Endothelial cell of umbilical vein (primary cell): ENCODE measurements at regions not wholly inside any gene's neighbourhood (a gene's known extent, or its start where the extent isn't known, plus 50 kb on each side); places are given as distances from the start of the nearest gene placed in this dataset.

Source experiments
- GATA2 ChIP-seq: IDR thresholded peaks from 2 replicates; pipeline ENCODE4 v1.7.0; 2011; ENCODE audit warnings: low read depth, mild to moderate bottlenecking, moderate library complexity, mixed read lengths, low read length; ENCODE audit not compliant: insufficient read length, insufficient read depth
- JUN ChIP-seq: IDR thresholded peaks from 2 replicates; pipeline ENCODE4 v1.6.1; 2011; ENCODE audit warnings: borderline replicate concordance, low read depth; ENCODE audit not compliant: insufficient read length, insufficient read depth
- MYC ChIP-seq: IDR thresholded peaks from one replicate; pipeline ENCODE4 v1.6.1; 2011; ENCODE audit warnings: mild to moderate bottlenecking, low read depth, low read length
- POLR2A ChIP-seq: IDR thresholded peaks from 2 replicates; pipeline ENCODE4 v1.6.1; 2012; ENCODE audit warnings: low read depth, mild to moderate bottlenecking, control low read depth, low read length
- POLR2AphosphoS5 ChIP-seq: IDR thresholded peaks from 2 replicates; pipeline ENCODE4 v1.6.1; 2012; ENCODE audit warnings: low read depth, mild to moderate bottlenecking, control low read depth, low read length, moderate library complexity; ENCODE audit not compliant: insufficient read depth
- TF ChIP-seq, protein P1 (sequence below), 2 donors: IDR thresholded peaks; 1 replicate in 1 of 2; 2 replicates in 1 of 2; pipeline ENCODE4 v1.5.1; 2011; ENCODE audit warnings: low read length in 2 of 2, mild to moderate bottlenecking in 2 of 2, moderate library complexity in 2 of 2, control low read depth in 1 of 2, inconsistent platforms in 1 of 2, low read depth in 1 of 2; ENCODE audit not compliant: insufficient read depth in 1 of 2; ENCODE audit errors: extremely low read depth in 1 of 2
- TF ChIP-seq, protein P2 (sequence below): IDR thresholded peaks from 2 replicates; pipeline ENCODE4 v1.6.1; 2011; ENCODE audit not compliant: insufficient read depth, insufficient read length

DNA sequence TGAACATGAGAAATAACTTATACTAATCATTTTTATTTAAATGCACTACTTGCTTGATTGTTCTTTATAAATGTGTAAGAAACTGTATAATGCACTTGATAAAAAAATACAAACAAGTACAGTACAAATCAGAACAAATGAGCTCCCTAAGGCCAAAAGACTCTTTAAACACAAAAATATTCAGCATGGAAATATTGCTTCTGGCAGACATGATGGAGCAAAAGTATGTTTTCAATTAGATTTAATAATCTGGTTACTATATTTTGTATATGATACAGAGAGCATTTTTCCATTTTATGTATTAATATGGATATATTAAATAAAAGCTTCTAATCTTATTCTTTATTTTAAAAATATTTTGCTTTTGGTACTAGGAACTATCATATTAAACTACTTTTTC lies 800.2 kb upstream of the LRFN5 start:
- TF ChIP-seq POLR2A, result no peak
- TF ChIP-seq, protein P1, sequence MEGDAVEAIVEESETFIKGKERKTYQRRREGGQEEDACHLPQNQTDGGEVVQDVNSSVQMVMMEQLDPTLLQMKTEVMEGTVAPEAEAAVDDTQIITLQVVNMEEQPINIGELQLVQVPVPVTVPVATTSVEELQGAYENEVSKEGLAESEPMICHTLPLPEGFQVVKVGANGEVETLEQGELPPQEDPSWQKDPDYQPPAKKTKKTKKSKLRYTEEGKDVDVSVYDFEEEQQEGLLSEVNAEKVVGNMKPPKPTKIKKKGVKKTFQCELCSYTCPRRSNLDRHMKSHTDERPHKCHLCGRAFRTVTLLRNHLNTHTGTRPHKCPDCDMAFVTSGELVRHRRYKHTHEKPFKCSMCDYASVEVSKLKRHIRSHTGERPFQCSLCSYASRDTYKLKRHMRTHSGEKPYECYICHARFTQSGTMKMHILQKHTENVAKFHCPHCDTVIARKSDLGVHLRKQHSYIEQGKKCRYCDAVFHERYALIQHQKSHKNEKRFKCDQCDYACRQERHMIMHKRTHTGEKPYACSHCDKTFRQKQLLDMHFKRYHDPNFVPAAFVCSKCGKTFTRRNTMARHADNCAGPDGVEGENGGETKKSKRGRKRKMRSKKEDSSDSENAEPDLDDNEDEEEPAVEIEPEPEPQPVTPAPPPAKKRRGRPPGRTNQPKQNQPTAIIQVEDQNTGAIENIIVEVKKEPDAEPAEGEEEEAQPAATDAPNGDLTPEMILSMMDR (IDR thresholded peaks at IDR 0.05; ENCODE audit: extremely low read depth in 1 of 2, insufficient read depth in 1 of 2, low read depth in 1 of 2, low read length in 2 of 2), result no peak
- TF ChIP-seq MYC, result no peak
- no peak for TF ChIP-seq JUN
- TF ChIP-seq, protein P2, sequence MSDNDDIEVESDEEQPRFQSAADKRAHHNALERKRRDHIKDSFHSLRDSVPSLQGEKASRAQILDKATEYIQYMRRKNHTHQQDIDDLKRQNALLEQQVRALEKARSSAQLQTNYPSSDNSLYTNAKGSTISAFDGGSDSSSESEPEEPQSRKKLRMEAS, result no peak
- no peak for TF ChIP-seq POLR2AphosphoS5
- no peak for TF ChIP-seq GATA2
